GM12878 (cell line): ENCODE measurements at regions not wholly inside any gene's neighbourhood (a gene's known extent, or its start where the extent isn't known, plus 50 kb on each side); places are given as distances from the start of the nearest gene placed in this dataset.
"Not testable (repeated sequence)": the region's sequence is repeated elsewhere in the genome, so short reads cannot be mapped to it uniquely, and the experiment has no call there.

Source experiments
- LARP7 ChIP-seq: fragments of 450-650 bp; IDR thresholded peaks from 2 replicates; pipeline ENCODE4 v1.6.1; 2017; ENCODE audit warnings: mild to moderate bottlenecking
- RAD21 ChIP-seq: IDR thresholded peaks from 2 replicates; pipeline ENCODE4 v1.6.1; 2011; ENCODE audit warnings: mild to moderate bottlenecking, low read depth, low read length, moderate library complexity; ENCODE audit not compliant: insufficient read depth
- STAT1 ChIP-seq: fragments of 450-650 bp; conservative IDR thresholded peaks from 2 replicates; pipeline ENCODE4 v1.6.1; 2014; ENCODE audit warnings: antibody characterized with exemption, mild to moderate bottlenecking
- TF ChIP-seq, protein P1 (sequence below), 3 experiments: IDR thresholded peaks in 2 of 3; conservative IDR thresholded peaks in 1 of 3; 2 replicates each; pipeline ENCODE4 v1.5.1; 2011; ENCODE audit warnings: low read depth in 3 of 3, low read length in 3 of 3, mild to moderate bottlenecking in 3 of 3, control low read depth in 2 of 3, moderate library complexity in 2 of 3, inconsistent platforms in 1 of 3, mixed read lengths in 1 of 3; ENCODE audit not compliant: control insufficient read depth in 2 of 3, insufficient read depth in 1 of 3; ENCODE audit errors: extremely low read depth in 1 of 3
- TF ChIP-seq, protein P2 (sequence below): fragments of 150-350 bp; IDR thresholded peaks from 2 replicates; pipeline ENCODE4 v1.6.1; 2016; ENCODE audit warnings: low read depth, low read length
- TF ChIP-seq, protein P3 (sequence below): IDR thresholded peaks from 2 replicates; pipeline ENCODE4 v1.6.1; 2011; ENCODE audit warnings: low read depth, mild to moderate bottlenecking, low read length, moderate library complexity, borderline replicate concordance; ENCODE audit errors: extremely low read depth
- TF ChIP-seq, protein P4 (sequence below): IDR thresholded peaks from 2 replicates; pipeline ENCODE4 v1.6.1; 2011; ENCODE audit warnings: mild to moderate bottlenecking, low read depth, low read length, moderate library complexity; ENCODE audit not compliant: insufficient replicate concordance

DNA sequence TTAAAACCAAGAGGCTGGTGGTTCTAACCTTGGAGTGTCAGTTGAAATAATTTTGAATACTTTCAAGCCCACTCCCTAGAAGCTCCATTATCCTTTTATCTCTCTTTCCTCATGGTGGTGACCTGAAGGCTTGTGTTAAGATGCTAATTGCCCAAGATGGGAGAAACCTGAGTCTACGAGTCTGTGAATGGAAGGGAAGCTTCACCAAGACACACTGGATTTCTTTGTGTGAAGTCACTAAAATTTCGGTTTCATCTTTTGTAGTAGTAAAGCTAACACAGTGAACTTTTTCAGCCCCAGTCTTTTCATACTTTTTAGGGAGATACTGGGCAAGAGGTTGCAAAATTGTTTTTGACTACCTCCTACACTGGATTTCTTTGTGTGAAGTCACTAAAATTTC lies 351.4 kb upstream of the AADAT start:
- TF ChIP-seq, protein P1, sequence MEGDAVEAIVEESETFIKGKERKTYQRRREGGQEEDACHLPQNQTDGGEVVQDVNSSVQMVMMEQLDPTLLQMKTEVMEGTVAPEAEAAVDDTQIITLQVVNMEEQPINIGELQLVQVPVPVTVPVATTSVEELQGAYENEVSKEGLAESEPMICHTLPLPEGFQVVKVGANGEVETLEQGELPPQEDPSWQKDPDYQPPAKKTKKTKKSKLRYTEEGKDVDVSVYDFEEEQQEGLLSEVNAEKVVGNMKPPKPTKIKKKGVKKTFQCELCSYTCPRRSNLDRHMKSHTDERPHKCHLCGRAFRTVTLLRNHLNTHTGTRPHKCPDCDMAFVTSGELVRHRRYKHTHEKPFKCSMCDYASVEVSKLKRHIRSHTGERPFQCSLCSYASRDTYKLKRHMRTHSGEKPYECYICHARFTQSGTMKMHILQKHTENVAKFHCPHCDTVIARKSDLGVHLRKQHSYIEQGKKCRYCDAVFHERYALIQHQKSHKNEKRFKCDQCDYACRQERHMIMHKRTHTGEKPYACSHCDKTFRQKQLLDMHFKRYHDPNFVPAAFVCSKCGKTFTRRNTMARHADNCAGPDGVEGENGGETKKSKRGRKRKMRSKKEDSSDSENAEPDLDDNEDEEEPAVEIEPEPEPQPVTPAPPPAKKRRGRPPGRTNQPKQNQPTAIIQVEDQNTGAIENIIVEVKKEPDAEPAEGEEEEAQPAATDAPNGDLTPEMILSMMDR (IDR thresholded peaks at IDR 0.05 in 2 of 3, conservative IDR thresholded peaks at IDR 0.05 in 1 of 3; ENCODE audit: control insufficient read depth in 2 of 3, extremely low read depth in 1 of 3, insufficient read depth in 1 of 3, low read depth in 3 of 3, low read length in 3 of 3): not testable (repeated sequence)
- not testable (repeated sequence) for TF ChIP-seq LARP7, RAD21, STAT1
- TF ChIP-seq, protein P2, sequence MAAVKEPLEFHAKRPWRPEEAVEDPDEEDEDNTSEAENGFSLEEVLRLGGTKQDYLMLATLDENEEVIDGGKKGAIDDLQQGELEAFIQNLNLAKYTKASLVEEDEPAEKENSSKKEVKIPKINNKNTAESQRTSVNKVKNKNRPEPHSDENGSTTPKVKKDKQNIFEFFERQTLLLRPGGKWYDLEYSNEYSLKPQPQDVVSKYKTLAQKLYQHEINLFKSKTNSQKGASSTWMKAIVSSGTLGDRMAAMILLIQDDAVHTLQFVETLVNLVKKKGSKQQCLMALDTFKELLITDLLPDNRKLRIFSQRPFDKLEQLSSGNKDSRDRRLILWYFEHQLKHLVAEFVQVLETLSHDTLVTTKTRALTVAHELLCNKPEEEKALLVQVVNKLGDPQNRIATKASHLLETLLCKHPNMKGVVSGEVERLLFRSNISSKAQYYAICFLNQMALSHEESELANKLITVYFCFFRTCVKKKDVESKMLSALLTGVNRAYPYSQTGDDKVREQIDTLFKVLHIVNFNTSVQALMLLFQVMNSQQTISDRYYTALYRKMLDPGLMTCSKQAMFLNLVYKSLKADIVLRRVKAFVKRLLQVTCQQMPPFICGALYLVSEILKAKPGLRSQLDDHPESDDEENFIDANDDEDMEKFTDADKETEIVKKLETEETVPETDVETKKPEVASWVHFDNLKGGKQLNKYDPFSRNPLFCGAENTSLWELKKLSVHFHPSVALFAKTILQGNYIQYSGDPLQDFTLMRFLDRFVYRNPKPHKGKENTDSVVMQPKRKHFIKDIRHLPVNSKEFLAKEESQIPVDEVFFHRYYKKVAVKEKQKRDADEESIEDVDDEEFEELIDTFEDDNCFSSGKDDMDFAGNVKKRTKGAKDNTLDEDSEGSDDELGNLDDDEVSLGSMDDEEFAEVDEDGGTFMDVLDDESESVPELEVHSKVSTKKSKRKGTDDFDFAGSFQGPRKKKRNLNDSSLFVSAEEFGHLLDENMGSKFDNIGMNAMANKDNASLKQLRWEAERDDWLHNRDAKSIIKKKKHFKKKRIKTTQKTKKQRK: not testable (repeated sequence)
- TF ChIP-seq, protein P3, sequence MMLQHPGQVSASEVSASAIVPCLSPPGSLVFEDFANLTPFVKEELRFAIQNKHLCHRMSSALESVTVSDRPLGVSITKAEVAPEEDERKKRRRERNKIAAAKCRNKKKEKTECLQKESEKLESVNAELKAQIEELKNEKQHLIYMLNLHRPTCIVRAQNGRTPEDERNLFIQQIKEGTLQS: not testable (repeated sequence)
- TF ChIP-seq, protein P4, sequence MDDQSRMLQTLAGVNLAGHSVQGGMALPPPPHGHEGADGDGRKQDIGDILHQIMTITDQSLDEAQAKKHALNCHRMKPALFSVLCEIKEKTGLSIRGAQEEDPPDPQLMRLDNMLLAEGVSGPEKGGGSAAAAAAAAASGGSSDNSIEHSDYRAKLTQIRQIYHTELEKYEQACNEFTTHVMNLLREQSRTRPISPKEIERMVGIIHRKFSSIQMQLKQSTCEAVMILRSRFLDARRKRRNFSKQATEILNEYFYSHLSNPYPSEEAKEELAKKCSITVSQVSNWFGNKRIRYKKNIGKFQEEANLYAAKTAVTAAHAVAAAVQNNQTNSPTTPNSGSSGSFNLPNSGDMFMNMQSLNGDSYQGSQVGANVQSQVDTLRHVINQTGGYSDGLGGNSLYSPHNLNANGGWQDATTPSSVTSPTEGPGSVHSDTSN: not testable (repeated sequence)
